Thyroid gland (tissue), 4 donors: ENCODE measurements at regions not wholly inside any gene's neighbourhood (a gene's known extent, or its start where the extent isn't known, plus 50 kb on each side); places are given as distances from the start of the nearest gene placed in this dataset.

Experiments
- DNase-seq, 2 donors: peaks; one replicate each; pipeline ENCODE4 v3.0.0-alpha.2; 2019
- H3K27ac ChIP-seq, 3 donors: fragments of 200-600 bp; sonication (generic); 1 replicate in 2 of 3; 2 replicates in 1 of 3; pipeline ENCODE4 v1.5.1; 2016 to 2019; ENCODE audit warnings: mild to moderate bottlenecking in 1 of 3, moderate library complexity in 1 of 3
- H3K27me3 ChIP-seq: fragments of 200-600 bp; sonication (generic); one replicate; pipeline ENCODE4 v1.5.1; 2019
- H3K36me3 ChIP-seq, 2 donors: fragments of 200-600 bp; sonication (generic); one replicate each; pipeline ENCODE4 v1.5.1; 2016 to 2019
- H3K4me1 ChIP-seq, 2 donors: fragments of 200-600 bp; sonication (generic); one replicate each; pipeline ENCODE4 v1.5.1; 2017 to 2019
- H3K4me3 ChIP-seq, 3 donors: fragments of 200-600 bp; sonication (generic); replicated peaks in 1 of 3; 1 replicate in 2 of 3; 2 replicates in 1 of 3; pipeline ENCODE4 v1.5.1; 2016; ENCODE audit warnings: mild to moderate bottlenecking in 1 of 3
- H3K9me3 ChIP-seq: fragments of 200-600 bp; sonication (generic); one replicate; pipeline ENCODE4 v1.5.1; 2017
- POLR2A ChIP-seq, 2 donors: fragments of 450-650 bp; IDR thresholded peaks; one replicate each; pipeline ENCODE4 v1.6.1; 2017; ENCODE audit warnings: antibody characterized with exemption in 2 of 2, mild to moderate bottlenecking in 2 of 2, moderate library complexity in 1 of 2
- WGBS, 2 donors: methylation state at CpG; one replicate each; pipeline ENCODE4 v1.1.5; 2017; 5-methylcytosine and 5-hydroxymethylcytosine counted together
- intact Hi-C: fragments of 100-400 bp; cut with DNase I; formaldehyde crosslinking; loops from one replicate; pipeline ENCODE4 v1.15.1; 2023
- TF ChIP-seq, protein P1 (sequence below), 6 experiments: fragments of 200-600 bp in 3 of 6; fragments of 450-650 bp in 3 of 6; sonication (generic) in 3 of 6; IDR thresholded peaks; one replicate each; pipeline ENCODE4 v1.5.1; 2016 to 2019; ENCODE audit warnings: antibody characterized with exemption in 6 of 6, mild to moderate bottlenecking in 2 of 6, inconsistent platforms in 1 of 6, moderate library complexity in 1 of 6

GRCh38 chr16:5572056-5572455 is 474.5 kb upstream of the EEF2KMT start:
- Histone ChIP-seq H3K4me1 (no peaks in the 10 kb centered on the region), H3K27ac (no peak overlapping the region), H3K36me3 (no peaks in the 10 kb centered on the region), H3K27me3 (no peaks in the 10 kb centered on the region), H3K9me3 (no peaks in the 10 kb centered on the region), H3K4me3 (no peak overlapping the region)
- intact Hi-C loops = no loop called here
- 75 to 94% methylated on average over 2 of the region's 2 CpGs for WGBS, 2 donors
- no peak for TF ChIP-seq POLR2A (IDR thresholded peaks at IDR 0.05)
- TF ChIP-seq, protein P1, sequence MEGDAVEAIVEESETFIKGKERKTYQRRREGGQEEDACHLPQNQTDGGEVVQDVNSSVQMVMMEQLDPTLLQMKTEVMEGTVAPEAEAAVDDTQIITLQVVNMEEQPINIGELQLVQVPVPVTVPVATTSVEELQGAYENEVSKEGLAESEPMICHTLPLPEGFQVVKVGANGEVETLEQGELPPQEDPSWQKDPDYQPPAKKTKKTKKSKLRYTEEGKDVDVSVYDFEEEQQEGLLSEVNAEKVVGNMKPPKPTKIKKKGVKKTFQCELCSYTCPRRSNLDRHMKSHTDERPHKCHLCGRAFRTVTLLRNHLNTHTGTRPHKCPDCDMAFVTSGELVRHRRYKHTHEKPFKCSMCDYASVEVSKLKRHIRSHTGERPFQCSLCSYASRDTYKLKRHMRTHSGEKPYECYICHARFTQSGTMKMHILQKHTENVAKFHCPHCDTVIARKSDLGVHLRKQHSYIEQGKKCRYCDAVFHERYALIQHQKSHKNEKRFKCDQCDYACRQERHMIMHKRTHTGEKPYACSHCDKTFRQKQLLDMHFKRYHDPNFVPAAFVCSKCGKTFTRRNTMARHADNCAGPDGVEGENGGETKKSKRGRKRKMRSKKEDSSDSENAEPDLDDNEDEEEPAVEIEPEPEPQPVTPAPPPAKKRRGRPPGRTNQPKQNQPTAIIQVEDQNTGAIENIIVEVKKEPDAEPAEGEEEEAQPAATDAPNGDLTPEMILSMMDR (IDR thresholded peaks at IDR 0.05) = no peak
- no peak for DNase-seq

- intact Hi-C loops = no loop called here
Observed at GRCh38 chr16:5571446-5571845, 473.9 kb upstream of the EEF2KMT start.

DNA sequence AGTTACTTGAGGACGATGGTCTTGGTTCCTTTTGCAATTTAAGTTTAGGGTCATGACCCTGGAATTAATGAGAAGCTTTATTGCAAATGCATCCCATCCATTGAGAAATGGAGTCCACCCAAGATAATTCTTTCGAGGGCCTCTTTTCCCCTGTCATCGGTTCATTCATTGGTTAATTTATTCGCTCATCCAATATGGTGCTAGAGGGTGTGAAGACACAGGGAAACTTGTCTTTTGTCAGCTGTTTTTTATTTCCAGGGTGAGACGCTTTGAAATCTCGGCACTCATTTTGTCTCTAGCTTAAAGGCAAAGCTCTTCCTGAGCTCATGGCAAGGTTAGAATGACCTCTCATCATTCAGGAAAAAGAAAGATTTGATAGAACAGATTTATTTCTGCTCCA is 464.2 kb upstream of the EEF2KMT start:
- Histone ChIP-seq H3K36me3 (no peaks in the 10 kb centered on the region), H3K27ac (no peak overlapping the region), H3K27me3 (no peaks in the 10 kb centered on the region), H3K9me3 (no peaks in the 10 kb centered on the region), H3K4me1 (no peaks in the 10 kb centered on the region), H3K4me3 (no peak overlapping the region)
- intact Hi-C loops = no loop called here
- TF ChIP-seq, protein P1 (IDR thresholded peaks at IDR 0.05) = no peak
- TF ChIP-seq POLR2A (IDR thresholded peaks at IDR 0.05) = no peak
- 88 to 90% methylated on average over 6 of the region's 6 CpGs for WGBS, 2 donors
- no peak for DNase-seq

More at GRCh38 chr16:5571446-5571845, 473.9 kb upstream of the EEF2KMT start:
- no peaks in the 10 kb centered on the region for H3K36me3 ChIP-seq
- no peaks in the 10 kb centered on the region for H3K27me3 ChIP-seq
- H3K27ac ChIP-seq = no peak overlapping the region
- no peaks in the 10 kb centered on the region for H3K9me3 ChIP-seq
- 80 to 82% methylated on average over 8 of the region's 8 CpGs for WGBS, 2 donors
- no peak for TF ChIP-seq POLR2A (IDR thresholded peaks at IDR 0.05)
- TF ChIP-seq, protein P1 (IDR thresholded peaks at IDR 0.05) = no peak
- no peak for DNase-seq
- H3K4me3 ChIP-seq = no peak overlapping the region
- H3K4me1 ChIP-seq = no peaks in the 10 kb centered on the region

- Histone ChIP-seq H3K27me3 (no peaks in the 10 kb centered on the region), H3K27ac (no peak overlapping the region), H3K4me3 (no peak overlapping the region), H3K36me3 (no peaks in the 10 kb centered on the region), H3K9me3 (no peaks in the 10 kb centered on the region), H3K4me1 (no peaks in the 10 kb centered on the region)
- intact Hi-C loops = no loop called here
- WGBS, 2 donors = 80 to 86% methylated on average over 1 to 2 of the region's 2 CpGs
- DNase-seq = no peak
- TF ChIP-seq, protein P1 (IDR thresholded peaks at IDR 0.05) = no peak
- TF ChIP-seq POLR2A (IDR thresholded peaks at IDR 0.05) = no peak
Observed at GRCh38 chr16:5560084-5560483, 462.5 kb upstream of the EEF2KMT start.

DNA sequence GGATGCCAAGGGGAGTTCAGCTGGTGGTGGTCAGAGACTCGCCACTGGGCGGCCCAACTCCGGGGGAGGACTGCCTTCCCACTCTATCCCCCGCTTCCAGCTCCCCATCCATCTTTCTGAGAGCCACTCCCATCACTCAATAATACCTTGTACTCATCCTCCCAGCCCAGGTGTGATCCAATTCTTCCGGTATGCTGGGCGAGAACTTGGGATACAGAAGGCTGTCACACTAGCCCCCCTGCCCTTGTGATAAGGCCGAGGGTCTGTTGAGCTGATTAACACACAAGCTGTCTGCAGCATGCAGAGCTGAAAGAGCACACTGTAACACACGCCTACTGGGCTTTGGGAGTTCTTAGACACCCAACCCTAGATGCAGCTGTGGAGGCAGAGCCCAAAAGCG is 460.4 kb upstream of the EEF2KMT start:
- 63 to 81% methylated on average over 9 of the region's 9 CpGs for WGBS, 2 donors
- H3K36me3 ChIP-seq = no peaks in the 10 kb centered on the region
- TF ChIP-seq, protein P1 (IDR thresholded peaks at IDR 0.05) = no peak
- TF ChIP-seq POLR2A (IDR thresholded peaks at IDR 0.05) = no peak

More for the DNA sequence above, 460.4 kb upstream of the EEF2KMT start:
- Histone ChIP-seq H3K9me3 (no peaks in the 10 kb centered on the region), H3K27ac (no peak overlapping the region), H3K27me3 (no peaks in the 10 kb centered on the region), H3K4me3 (no peak overlapping the region), H3K4me1 (no peaks in the 10 kb centered on the region)
- no peak for DNase-seq
- intact Hi-C loops = no loop called here
